PC-9 (cell line): ENCODE measurements at regions not wholly inside any gene's neighbourhood (a gene's known extent, or its start where the extent isn't known, plus 50 kb on each side); places are given as distances from the start of the nearest gene placed in this dataset.
"Not testable (repeated sequence)": the region's sequence is repeated elsewhere in the genome, so short reads cannot be mapped to it uniquely, and the experiment has no call there.

ENCODE experiments used
- CTCF ChIP-seq: fragments of 200-600 bp; sonication (generic); conservative IDR thresholded peaks from 2 replicates; pipeline ENCODE4 v1.6.1; 2017; ENCODE audit warnings: mixed run types, antibody characterized with exemption, mild to moderate bottlenecking, moderate library complexity
- EZH2 ChIP-seq: fragments of 200-600 bp; sonication (generic); IDR thresholded peaks from 2 replicates; pipeline ENCODE4 v1.8.0; 2017; ENCODE audit warnings: antibody characterized with exemption, low read depth

- not testable (repeated sequence) for TF ChIP-seq CTCF, EZH2
Measured at GRCh38 chr9:25731895-25732794, 53.9 kb upstream of the TUSC1 start.
